Neural cell (in vitro differentiated cells): ENCODE measurements at regions not wholly inside any gene's neighbourhood (a gene's known extent, or its start where the extent isn't known, plus 50 kb on each side); places are given as distances from the start of the nearest gene placed in this dataset.

Experiments used
- H2AFZ ChIP-seq: fragments of 200-600, 300-800 bp; sonication (generic), shearing (Covaris generic); 2 replicates; pipeline ENCODE4 v1.6.0; 2014; ENCODE audit warnings: low read depth, mild to moderate bottlenecking, antibody characterized with exemption, low read length, moderate library complexity
- H3F3A ChIP-seq: fragments of 200-600 bp; shearing (Covaris generic); 2 replicates; pipeline ENCODE4 v1.6.1; 2016; ENCODE audit warnings: mild to moderate bottlenecking, moderate library complexity, mixed read lengths, antibody characterized with exemption, low read length; ENCODE audit not compliant: insufficient read depth, poor library complexity, severe bottlenecking
- H3K27ac ChIP-seq: fragments of 200-600, 300-800 bp; sonication (generic), shearing (Covaris generic); 2 replicates; pipeline ENCODE4 v1.5.1; 2014; ENCODE audit warnings: mild to moderate bottlenecking, low read length, moderate library complexity
- H3K27me3 ChIP-seq: fragments of 300-800, 200-600 bp; sonication (generic), shearing (Covaris generic); 2 replicates; pipeline ENCODE4 v1.6.0; 2014; ENCODE audit warnings: mild to moderate bottlenecking, low read depth, low read length, moderate library complexity; ENCODE audit not compliant: insufficient read depth
- H3K36me3 ChIP-seq: fragments of 300-800, 200-600 bp; sonication (generic), shearing (Covaris generic); 2 replicates; pipeline ENCODE4 v1.5.1; 2014; ENCODE audit warnings: mild to moderate bottlenecking, antibody characterized with exemption, low read length, moderate library complexity; ENCODE audit not compliant: insufficient read depth
- H3K4me2 ChIP-seq: fragments of 300-800, 200-600 bp; sonication (generic), shearing (Covaris generic); 2 replicates; pipeline ENCODE4 v1.6.0; 2014; ENCODE audit warnings: mild to moderate bottlenecking, low read length
- H3K4me3 ChIP-seq: fragments of 300-800, 200-600 bp; sonication (generic), shearing (Covaris generic); 2 replicates; pipeline ENCODE4 v1.5.1; 2014; ENCODE audit warnings: mild to moderate bottlenecking, low read length, moderate library complexity
- H3K79me2 ChIP-seq: fragments of 200-600 bp; shearing (Covaris generic); replicated peaks from 2 replicates; pipeline ENCODE4 v1.6.0; 2014; ENCODE audit warnings: mild to moderate bottlenecking, low read length, moderate library complexity; ENCODE audit not compliant: insufficient read depth
- H3K9ac ChIP-seq: fragments of 300-800, 200-600 bp; sonication (generic), shearing (Covaris generic); 2 replicates; pipeline ENCODE4 v1.6.1; 2016; ENCODE audit warnings: mild to moderate bottlenecking, low read length, mixed read lengths
- H3K9me2 ChIP-seq: fragments of 200-600 bp; shearing (Covaris generic); 2 replicates; pipeline ENCODE4 v1.6.1; 2016; ENCODE audit warnings: mild to moderate bottlenecking, low read length, mixed read lengths; ENCODE audit not compliant: insufficient read depth
- H3K9me3 ChIP-seq: fragments of 200-600, 300-800 bp; sonication (generic), shearing (Covaris generic); 2 replicates; pipeline ENCODE4 v1.6.1; 2016; ENCODE audit warnings: mild to moderate bottlenecking, mixed run types, low read length, moderate library complexity, mixed read lengths
- H4K20me1 ChIP-seq: fragments of 200-600 bp; shearing (Covaris generic); 2 replicates; pipeline ENCODE4 v1.6.1; 2016; ENCODE audit warnings: mild to moderate bottlenecking, mixed run types; ENCODE audit not compliant: insufficient read depth
- CTCF ChIP-seq: fragments of 450-650 bp; IDR thresholded peaks from 2 replicates; pipeline ENCODE4 v1.5.1; 2014; ENCODE audit warnings: antibody characterized with exemption, mild to moderate bottlenecking, moderate library complexity; ENCODE audit not compliant: poor library complexity, severe bottlenecking
- EP300 ChIP-seq: fragments of 450-650 bp; conservative IDR thresholded peaks from 2 replicates; pipeline ENCODE4 v1.6.1; 2014; ENCODE audit warnings: antibody characterized with exemption, mild to moderate bottlenecking, moderate library complexity; ENCODE audit not compliant: poor library complexity, severe bottlenecking
- EZH2 ChIP-seq: fragments of 200-600, 300-800 bp; shearing (Covaris generic), sonication (generic); IDR thresholded peaks from 2 replicates; pipeline ENCODE4 v1.6.1; 2014; ENCODE audit warnings: antibody characterized with exemption, low read length, borderline replicate concordance, mild to moderate bottlenecking; ENCODE audit not compliant: insufficient read depth, poor library complexity, severe bottlenecking
- MXI1 ChIP-seq: fragments of 450-650 bp; conservative IDR thresholded peaks from 2 replicates; pipeline ENCODE4 v1.6.1; 2014; ENCODE audit warnings: antibody characterized with exemption, mild to moderate bottlenecking; ENCODE audit not compliant: poor library complexity, severe bottlenecking
- POLR2AphosphoS5 ChIP-seq: IDR thresholded peaks from 2 replicates; pipeline ENCODE4 v1.6.1; 2012
- RAD21 ChIP-seq: fragments of 450-650 bp; conservative IDR thresholded peaks from 2 replicates; pipeline ENCODE4 v1.6.1; 2014; ENCODE audit warnings: antibody characterized with exemption, mild to moderate bottlenecking, moderate library complexity
- REST ChIP-seq: IDR thresholded peaks from 2 replicates; pipeline ENCODE4 v1.6.1; 2012; ENCODE audit warnings: borderline replicate concordance
- SMC3 ChIP-seq: fragments of 450-650 bp; conservative IDR thresholded peaks from 2 replicates; pipeline ENCODE4 v1.6.1; 2014; ENCODE audit warnings: antibody characterized with exemption, mild to moderate bottlenecking, moderate library complexity; ENCODE audit not compliant: poor library complexity
- TAF1 ChIP-seq: IDR thresholded peaks from 2 replicates; pipeline ENCODE4 v1.6.1; 2012; ENCODE audit warnings: low read depth

- H3K4me2 ChIP-seq = no peak overlapping the region
- no peaks in the 10 kb centered on the region for H3K36me3 ChIP-seq
- no peaks in the 10 kb centered on the region for H3F3A ChIP-seq
- no peak overlapping the region for H3K27ac ChIP-seq
- TF ChIP-seq TAF1 (no peak), RAD21 (no peak), SMC3 (no peak), EP300 (no peak), POLR2AphosphoS5 (no peak), CTCF (no peak)
- no peak overlapping the region for H3K9ac ChIP-seq
- H3K9me2 ChIP-seq = no peaks in the 10 kb centered on the region
- no peak overlapping the region for H3K4me3 ChIP-seq
- no peaks in the 10 kb centered on the region for H3K79me2 ChIP-seq
- no peaks in the 10 kb centered on the region for H4K20me1 ChIP-seq
- H3K27me3 ChIP-seq = no peaks in the 10 kb centered on the region
- no peak overlapping the region for H2AFZ ChIP-seq
- no peaks in the 10 kb centered on the region for H3K9me3 ChIP-seq
Measured at GRCh38 chr6:67898875-67899274, 736.2 kb upstream of the ADGRB3 start.

- Histone ChIP-seq H3F3A (no peaks in the 10 kb centered on the region), H3K4me2 (no peak overlapping the region), H3K9me2 (no peaks in the 10 kb centered on the region), H3K27ac (no peak overlapping the region), H3K79me2 (no peaks in the 10 kb centered on the region), H3K4me3 (no peak overlapping the region), H3K9me3 (no peaks in the 10 kb centered on the region), H3K27me3 (no peaks in the 10 kb centered on the region), H2AFZ (no peak overlapping the region), H4K20me1 (no peaks in the 10 kb centered on the region), H3K36me3 (no peaks in the 10 kb centered on the region), H3K9ac (no peak overlapping the region)
- TF ChIP-seq MXI1 (no peak), REST (no peak), RAD21 (no peak), EP300 (no peak), POLR2AphosphoS5 (no peak), SMC3 (no peak), EZH2 (no peak), CTCF (no peak), TAF1 (no peak)
Measured at GRCh38 chr6:67897998-67898607, 737.0 kb upstream of the ADGRB3 start.
